ENCODE measurements at regions not wholly inside any gene's neighbourhood (a gene's known extent, or its start where the extent isn't known, plus 50 kb on each side); places are given as distances from the start of the nearest gene placed in this dataset.

- H3K9me3 ChIP-seq: no peaks in the 10 kb centered on the region
- H3K4me3 ChIP-seq: no peak overlapping the region
- no peak overlapping the region for H3K9ac ChIP-seq (ENCODE audit: low read depth in 2 of 2, low read length in 2 of 2)
- H3K27ac ChIP-seq: no peak overlapping the region
- intact Hi-C loops (cut with DNase I): no loop called here
- no peak for DNase-seq
- no peaks in the 10 kb centered on the region for H3K4me1 ChIP-seq
- H3K36me3 ChIP-seq: no peaks in the 10 kb centered on the region
- no peak for TF ChIP-seq CTCF (IDR thresholded peaks at IDR 0.05)
- H3K27me3 ChIP-seq: no peaks in the 10 kb centered on the region
Observed at GRCh38 chr11:21924262-21924661, 268.6 kb upstream of the ANO5 start.

- no peak for TF ChIP-seq CTCF (IDR thresholded peaks at IDR 0.05)
- H3K4me1 ChIP-seq: no peaks in the 10 kb centered on the region
- no peaks in the 10 kb centered on the region for H3K36me3 ChIP-seq
- no peak overlapping the region for H3K9ac ChIP-seq (ENCODE audit: low read depth in 2 of 2, low read length in 2 of 2)
- no peaks in the 10 kb centered on the region for H3K27me3 ChIP-seq
- no peak overlapping the region for H3K27ac ChIP-seq
- no peak overlapping the region for H3K4me3 ChIP-seq
- intact Hi-C loops (cut with DNase I): no loop called here
- no peak for DNase-seq
- H3K9me3 ChIP-seq: no peaks in the 10 kb centered on the region
Observed at GRCh38 chr11:21927628-21928027, 265.3 kb upstream of the ANO5 start.

GRCh38 chr11:21928847-21929246, 264.0 kb upstream of the ANO5 start:
- Histone ChIP-seq H3K9me3 (no peaks in the 10 kb centered on the region), H3K9ac (ENCODE audit: low read depth in 2 of 2, low read length in 2 of 2) (no peak overlapping the region), H3K4me3 (no peak overlapping the region), H3K27me3 (no peaks in the 10 kb centered on the region), H3K36me3 (no peaks in the 10 kb centered on the region), H3K27ac (no peak overlapping the region), H3K4me1 (no peaks in the 10 kb centered on the region)
- intact Hi-C loops (cut with DNase I): no loop called here
- no peak for DNase-seq
- no peak for TF ChIP-seq CTCF (IDR thresholded peaks at IDR 0.05)

- intact Hi-C loops (cut with DNase I): no loop called here
- H3K9ac ChIP-seq (ENCODE audit: low read depth in 2 of 2, low read length in 2 of 2): no peak overlapping the region
- no peaks in the 10 kb centered on the region for H3K4me1 ChIP-seq
- TF ChIP-seq CTCF (IDR thresholded peaks at IDR 0.05): no peak
- DNase-seq: no peak
- no peak overlapping the region for H3K4me3 ChIP-seq
- no peak overlapping the region for H3K27ac ChIP-seq
- H3K27me3 ChIP-seq: no peaks in the 10 kb centered on the region
- no peaks in the 10 kb centered on the region for H3K9me3 ChIP-seq
- H3K36me3 ChIP-seq: no peaks in the 10 kb centered on the region
Observed at GRCh38 chr11:21930408-21930807, 262.5 kb upstream of the ANO5 start.

- Histone ChIP-seq H3K9me3 (no peaks in the 10 kb centered on the region), H3K4me1 (no peaks in the 10 kb centered on the region), H3K36me3 (no peaks in the 10 kb centered on the region), H3K4me3 (no peak overlapping the region), H3K27me3 (no peaks in the 10 kb centered on the region), H3K27ac (no peak overlapping the region), H3K9ac (ENCODE audit: low read depth in 2 of 2, low read length in 2 of 2) (no peak overlapping the region)
- intact Hi-C loops (cut with DNase I): no loop called here
- DNase-seq: no peak
- TF ChIP-seq CTCF (IDR thresholded peaks at IDR 0.05): no peak
Observed at GRCh38 chr11:21931436-21932101, 261.3 kb upstream of the ANO5 start.

All from colonic mucosa (tissue), 4 donors.